ENCODE measurements at regions not wholly inside any gene's neighbourhood (a gene's known extent, or its start where the extent isn't known, plus 50 kb on each side); places are given as distances from the start of the nearest gene placed in this dataset.

DNA sequence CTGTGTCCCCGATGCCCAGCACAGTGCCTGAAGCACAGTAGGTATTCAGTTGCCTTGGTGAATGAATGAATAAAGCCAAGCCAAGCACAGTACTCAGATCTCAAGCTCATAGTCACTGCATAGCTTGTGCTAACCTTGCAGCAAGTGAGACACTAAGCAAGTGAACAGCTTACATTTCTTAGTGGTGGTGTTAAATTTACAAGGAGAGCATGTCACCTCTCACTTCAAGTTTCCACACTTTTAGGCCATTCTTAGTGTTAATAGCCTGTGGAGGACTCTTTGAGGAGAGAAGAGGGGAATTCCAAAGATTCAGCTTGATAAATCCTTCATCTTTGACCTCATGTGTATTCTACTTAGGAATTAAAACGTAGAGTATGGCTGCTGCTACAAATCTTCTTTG is 104.7 kb downstream of the C9orf152 start:
- H3K9ac ChIP-seq: no peak overlapping the region
- H3K9me3 ChIP-seq (ENCODE audit: control insufficient read depth, low read length): no peaks in the 10 kb centered on the region
- H3K4me1 ChIP-seq: peaks cover 8% of the 10 kb centered on the region
- H3K36me3 ChIP-seq (ENCODE audit: control insufficient read depth, insufficient read depth, low read length): no peaks in the 10 kb centered on the region
- no peaks in the 10 kb centered on the region for H3K79me2 ChIP-seq
- H3K4me2 ChIP-seq (ENCODE audit: low read length): no peak overlapping the region
- TF ChIP-seq, protein P1, sequence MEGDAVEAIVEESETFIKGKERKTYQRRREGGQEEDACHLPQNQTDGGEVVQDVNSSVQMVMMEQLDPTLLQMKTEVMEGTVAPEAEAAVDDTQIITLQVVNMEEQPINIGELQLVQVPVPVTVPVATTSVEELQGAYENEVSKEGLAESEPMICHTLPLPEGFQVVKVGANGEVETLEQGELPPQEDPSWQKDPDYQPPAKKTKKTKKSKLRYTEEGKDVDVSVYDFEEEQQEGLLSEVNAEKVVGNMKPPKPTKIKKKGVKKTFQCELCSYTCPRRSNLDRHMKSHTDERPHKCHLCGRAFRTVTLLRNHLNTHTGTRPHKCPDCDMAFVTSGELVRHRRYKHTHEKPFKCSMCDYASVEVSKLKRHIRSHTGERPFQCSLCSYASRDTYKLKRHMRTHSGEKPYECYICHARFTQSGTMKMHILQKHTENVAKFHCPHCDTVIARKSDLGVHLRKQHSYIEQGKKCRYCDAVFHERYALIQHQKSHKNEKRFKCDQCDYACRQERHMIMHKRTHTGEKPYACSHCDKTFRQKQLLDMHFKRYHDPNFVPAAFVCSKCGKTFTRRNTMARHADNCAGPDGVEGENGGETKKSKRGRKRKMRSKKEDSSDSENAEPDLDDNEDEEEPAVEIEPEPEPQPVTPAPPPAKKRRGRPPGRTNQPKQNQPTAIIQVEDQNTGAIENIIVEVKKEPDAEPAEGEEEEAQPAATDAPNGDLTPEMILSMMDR (IDR thresholded peaks at IDR 0.05): no peak
- no peak overlapping the region for H3K4me3 ChIP-seq (ENCODE audit: low read depth, low read length)
- no peak overlapping the region for H2AFZ ChIP-seq
- H3K27ac ChIP-seq: no peak overlapping the region
- no peaks in the 10 kb centered on the region for H3K27me3 ChIP-seq (ENCODE audit: control insufficient read depth, insufficient read depth, low read length)

DNA sequence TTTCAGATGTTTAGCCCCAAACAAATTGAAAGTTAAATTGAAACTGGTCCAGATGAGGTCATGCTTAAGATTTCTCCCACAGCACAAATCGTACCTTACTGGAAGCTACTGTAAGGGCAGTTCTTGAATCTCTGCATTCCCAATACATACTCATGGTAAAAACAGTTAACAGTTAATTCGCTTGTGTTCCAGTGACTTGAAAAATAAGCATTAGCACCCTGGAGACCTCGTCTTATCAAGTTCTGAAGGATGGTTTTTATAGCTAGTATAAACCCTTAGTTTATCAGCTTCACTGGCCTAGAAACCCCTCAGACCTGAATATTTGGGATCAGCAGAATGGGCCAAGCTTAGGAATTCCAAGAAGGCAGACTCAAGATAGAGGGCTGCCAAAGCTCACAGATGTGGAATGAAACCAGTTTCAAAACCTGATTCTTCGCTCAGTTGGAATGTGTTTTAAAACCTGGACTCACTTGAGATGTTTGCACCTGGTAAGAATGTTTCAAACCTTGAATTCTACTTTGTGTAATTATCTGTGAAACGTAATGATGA is 103.6 kb downstream of the C9orf152 start:
- no peak overlapping the region for H3K4me3 ChIP-seq (ENCODE audit: low read depth, low read length)
- H3K36me3 ChIP-seq (ENCODE audit: control insufficient read depth, insufficient read depth, low read length): no peaks in the 10 kb centered on the region
- H2AFZ ChIP-seq: no peak overlapping the region
- H3K27me3 ChIP-seq (ENCODE audit: control insufficient read depth, insufficient read depth, low read length): no peaks in the 10 kb centered on the region
- no peak overlapping the region for H3K4me2 ChIP-seq (ENCODE audit: low read length)
- peaks cover 8% of the 10 kb centered on the region for H3K4me1 ChIP-seq
- no peak overlapping the region for H3K9ac ChIP-seq
- TF ChIP-seq, protein P1 (IDR thresholded peaks at IDR 0.05): no peak
- H3K9me3 ChIP-seq (ENCODE audit: control insufficient read depth, low read length): no peaks in the 10 kb centered on the region
- H3K27ac ChIP-seq: no peak overlapping the region
- no peaks in the 10 kb centered on the region for H3K79me2 ChIP-seq

DNA sequence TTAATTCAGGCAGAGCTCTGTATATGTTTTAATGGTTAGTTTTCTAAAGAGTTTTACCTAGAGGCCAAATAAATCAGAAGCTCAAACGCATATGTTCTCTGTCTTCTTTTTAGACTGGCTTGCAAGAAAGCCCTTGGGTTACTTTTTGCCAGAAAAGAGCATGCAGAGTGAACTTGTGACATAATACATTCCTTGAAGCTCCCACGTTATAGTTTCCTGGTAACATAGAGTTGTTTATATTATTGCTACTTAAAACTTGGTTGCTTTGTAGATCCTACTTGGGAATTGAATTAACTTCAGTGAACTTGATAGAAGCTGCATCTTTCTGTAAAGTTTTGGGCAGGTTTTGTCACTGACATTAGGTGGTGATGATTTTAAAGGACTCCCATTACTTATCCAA is 102.9 kb downstream of the C9orf152 start:
- TF ChIP-seq, protein P1 (IDR thresholded peaks at IDR 0.05): no peak
- peaks cover 8% of the 10 kb centered on the region for H3K4me1 ChIP-seq
- no peak overlapping the region for H3K4me2 ChIP-seq (ENCODE audit: low read length)
- H3K27me3 ChIP-seq (ENCODE audit: control insufficient read depth, insufficient read depth, low read length): no peaks in the 10 kb centered on the region
- no peaks in the 10 kb centered on the region for H3K36me3 ChIP-seq (ENCODE audit: control insufficient read depth, insufficient read depth, low read length)
- H3K9me3 ChIP-seq (ENCODE audit: control insufficient read depth, low read length): no peaks in the 10 kb centered on the region
- H3K9ac ChIP-seq: no peak overlapping the region
- no peaks in the 10 kb centered on the region for H3K79me2 ChIP-seq
- H3K27ac ChIP-seq: no peak overlapping the region
- no peak overlapping the region for H3K4me3 ChIP-seq (ENCODE audit: low read depth, low read length)
- no peak overlapping the region for H2AFZ ChIP-seq

DNA sequence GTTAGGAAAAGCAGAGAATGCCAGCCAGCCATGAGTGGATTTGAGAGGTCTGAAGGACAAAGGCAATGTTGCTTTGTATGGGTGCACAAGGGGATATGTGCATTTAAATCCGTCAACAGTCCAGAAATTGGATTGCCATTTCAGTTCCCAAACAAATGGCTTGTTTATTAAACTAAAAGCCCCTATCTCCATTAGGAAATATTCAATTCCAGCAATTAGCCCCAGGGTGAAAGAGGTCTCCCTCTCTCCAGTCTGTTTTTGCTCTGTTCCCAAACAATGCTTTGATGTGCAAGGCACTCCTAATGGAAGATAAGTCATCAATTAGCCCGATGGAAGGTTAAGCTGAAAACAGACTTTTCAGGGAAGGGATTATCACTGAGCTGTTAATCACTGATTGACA is 101.3 kb downstream of the C9orf152 start:
- Histone ChIP-seq H3K79me2 (no peaks in the 10 kb centered on the region), H2AFZ (no peak overlapping the region), H3K27ac (no peak overlapping the region), H3K9ac (no peak overlapping the region), H3K36me3 (ENCODE audit: control insufficient read depth, insufficient read depth, low read length) (no peaks in the 10 kb centered on the region), H3K4me2 (ENCODE audit: low read length) (no peak overlapping the region), H3K27me3 (ENCODE audit: control insufficient read depth, insufficient read depth, low read length) (no peaks in the 10 kb centered on the region), H3K9me3 (ENCODE audit: control insufficient read depth, low read length) (no peaks in the 10 kb centered on the region), H3K4me3 (ENCODE audit: low read depth, low read length) (no peak overlapping the region), H3K4me1 (peaks cover 8% of the 10 kb centered on the region)
- TF ChIP-seq, protein P1 (IDR thresholded peaks at IDR 0.05): no peak

DNA sequence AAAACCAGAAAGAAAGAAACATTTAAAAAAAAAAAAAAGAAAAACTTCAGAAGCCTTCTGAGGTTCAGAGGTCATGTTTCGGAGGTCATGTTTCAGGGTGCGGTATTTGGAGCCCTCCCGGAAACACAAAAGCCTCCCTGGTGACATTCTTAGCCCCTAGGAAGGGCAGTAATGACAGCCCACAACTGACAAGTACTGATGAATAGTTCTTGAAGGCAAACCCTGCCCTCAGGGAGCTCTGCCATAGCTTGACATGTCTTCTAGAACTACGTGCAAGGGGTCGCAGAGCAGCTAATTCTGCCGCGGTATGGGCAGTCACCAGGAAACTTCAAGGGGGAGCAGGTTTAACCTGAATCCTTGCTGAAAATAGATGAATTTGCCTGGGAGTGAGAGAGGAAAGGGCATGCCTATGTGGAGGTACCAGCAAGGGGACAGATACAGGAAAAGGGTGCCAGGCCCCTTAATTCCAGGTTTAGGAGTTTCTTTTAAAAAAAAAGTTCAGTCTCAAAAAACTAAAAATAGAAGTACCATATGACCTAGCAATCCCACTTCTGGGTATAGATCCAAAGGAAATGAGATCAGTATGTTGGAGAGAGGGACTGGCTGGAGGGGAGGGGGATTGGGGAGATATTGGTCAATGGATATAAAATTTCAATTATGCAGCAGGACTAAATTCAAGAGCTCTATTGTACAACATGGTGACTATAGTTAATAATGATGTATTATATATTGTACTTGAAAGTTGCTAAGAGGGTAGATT is 98.4 kb downstream of the C9orf152 start:
- no peaks in the 10 kb centered on the region for H3K9me3 ChIP-seq (ENCODE audit: control insufficient read depth, low read length)
- TF ChIP-seq, protein P1 (IDR thresholded peaks at IDR 0.05): no peak
- no peak overlapping the region for H3K9ac ChIP-seq
- peaks cover 2% of the 10 kb centered on the region for H3K4me1 ChIP-seq
- H3K4me3 ChIP-seq (ENCODE audit: low read depth, low read length): no peak overlapping the region
- H3K4me2 ChIP-seq (ENCODE audit: low read length): no peak overlapping the region
- no peaks in the 10 kb centered on the region for H3K27me3 ChIP-seq (ENCODE audit: control insufficient read depth, insufficient read depth, low read length)
- no peaks in the 10 kb centered on the region for H3K36me3 ChIP-seq (ENCODE audit: control insufficient read depth, insufficient read depth, low read length)
- no peak overlapping the region for H3K27ac ChIP-seq
- no peaks in the 10 kb centered on the region for H3K79me2 ChIP-seq
- no peak overlapping the region for H2AFZ ChIP-seq

All from parathyroid adenoma (tissue), 2 donors.